HEK293 (cell line): ENCODE measurements at regions not wholly inside any gene's neighbourhood (a gene's known extent, or its start where the extent isn't known, plus 50 kb on each side); places are given as distances from the start of the nearest gene placed in this dataset.

ENCODE experiments used
- CTCF ChIA-PET: fragments of 350-600 bp; formaldehyde crosslinking; extraction: SDS; loops from one replicate; lab custom pipeline; 2021; ENCODE audit warnings: antibody characterized with exemption; lab: Yijun Ruan, JAX
- POLR2A ChIA-PET: fragments of 300-600 bp; formaldehyde crosslinking; extraction: SDS; loops from one replicate; lab custom pipeline; 2020; ENCODE audit warnings: antibody characterized with exemption, inconsistent platforms; lab: Yijun Ruan, JAX
- H3K27ac ChIP-seq: fragments of 200-500 bp; sonication (Bioruptor generic); 2 replicates; pipeline ENCODE4 v1.5.1; 2014; ENCODE audit warnings: low read depth, low read length, control low read depth, inconsistent platforms; ENCODE audit errors: extremely low read depth
- H3K36me3 ChIP-seq, 2 experiments: fragments of 200-500 bp in 1 of 2; sonication (Bioruptor generic) in 1 of 2; 1 replicate in 1 of 2; 2 replicates in 1 of 2; pipeline ENCODE4 v1.5.1; 2014 to 2017; ENCODE audit warnings: inconsistent platforms in 2 of 2, low read length in 2 of 2; ENCODE audit not compliant: control insufficient read depth in 2 of 2, insufficient read depth in 1 of 2
- H3K4me1 ChIP-seq: fragments of 200-500 bp; sonication (Bioruptor generic); 2 replicates; pipeline ENCODE4 v1.5.1; 2014; ENCODE audit warnings: mild to moderate bottlenecking, low read length, inconsistent platforms; ENCODE audit not compliant: control insufficient read depth, insufficient read depth
- H3K4me3 ChIP-seq: 2 replicates; pipeline ENCODE4 v1.5.1; 2011; ENCODE audit warnings: low read depth, mild to moderate bottlenecking, control low read depth, low read length, moderate library complexity
- H3K9me3 ChIP-seq: fragments of 200-500 bp; sonication (Bioruptor generic); 2 replicates; pipeline ENCODE4 v1.5.1; 2014; ENCODE audit warnings: low read depth, low read length, inconsistent platforms; ENCODE audit not compliant: control insufficient read depth, insufficient read depth
- HIC1 ChIP-seq: fragments of 450-650 bp; formaldehyde crosslinking; IDR thresholded peaks from 2 replicates; pipeline ENCODE4 v1.5.1; 2016; ENCODE audit warnings: missing biosample characterization, missing genetic modification characterization
- INSM2 ChIP-seq: fragments of 450-650 bp; formaldehyde crosslinking; IDR thresholded peaks from 2 replicates; pipeline ENCODE4 v1.5.1; 2016; ENCODE audit warnings: missing biosample characterization, missing genetic modification characterization
- OSR2 ChIP-seq: fragments of 450-650 bp; formaldehyde crosslinking; IDR thresholded peaks from 2 replicates; pipeline ENCODE4 v1.5.1; 2016; ENCODE audit warnings: missing biosample characterization, missing genetic modification characterization
- PRDM10 ChIP-seq: fragments of 450-650 bp; formaldehyde crosslinking; IDR thresholded peaks from 2 replicates; pipeline ENCODE4 v1.5.1; 2016; ENCODE audit warnings: missing biosample characterization, missing genetic modification characterization
- SP3 ChIP-seq: fragments of 450-650 bp; formaldehyde crosslinking; IDR thresholded peaks from 2 replicates; pipeline ENCODE4 v1.5.1; 2016; ENCODE audit warnings: missing biosample characterization, missing genetic modification characterization
- TCF7L2 ChIP-seq: IDR thresholded peaks from 2 replicates; pipeline ENCODE4 v1.6.1; 2011; ENCODE audit warnings: low read depth, mild to moderate bottlenecking, inconsistent platforms, low read length, moderate library complexity, borderline replicate concordance
- TRIM28 ChIP-seq: IDR thresholded peaks from 2 replicates; pipeline ENCODE4 v1.6.1; 2011; ENCODE audit warnings: low read length, control low read depth, borderline replicate concordance
- ZNF132 ChIP-seq: fragments of 450-650 bp; formaldehyde crosslinking; IDR thresholded peaks from 2 replicates; pipeline ENCODE4 v1.5.1; 2017; ENCODE audit warnings: missing biosample characterization, missing genetic modification characterization, borderline replicate concordance
- ZNF140 ChIP-seq: fragments of 450-650 bp; formaldehyde crosslinking; IDR thresholded peaks from 2 replicates; pipeline ENCODE4 v1.5.1; 2016; ENCODE audit warnings: missing biosample characterization, missing genetic modification characterization
- ZNF157 ChIP-seq: fragments of 450-650 bp; formaldehyde crosslinking; IDR thresholded peaks from 2 replicates; pipeline ENCODE4 v1.5.1; 2016; ENCODE audit warnings: missing biosample characterization, missing genetic modification characterization
- ZNF174 ChIP-seq: fragments of 450-650 bp; formaldehyde crosslinking; IDR thresholded peaks from 2 replicates; pipeline ENCODE4 v1.5.0; 2017; ENCODE audit warnings: missing biosample characterization, mild to moderate bottlenecking, missing genetic modification characterization
- ZNF2 ChIP-seq: fragments of 450-650 bp; formaldehyde crosslinking; IDR thresholded peaks from 2 replicates; pipeline ENCODE4 v1.5.1; 2016; ENCODE audit warnings: missing biosample characterization, missing genetic modification characterization
- ZNF266 ChIP-seq: fragments of 450-650 bp; formaldehyde crosslinking; IDR thresholded peaks from 2 replicates; pipeline ENCODE4 v1.5.1; 2016; ENCODE audit warnings: missing biosample characterization, missing genetic modification characterization, low read depth
- ZNF274 ChIP-seq, 2 experiments: fragments of 200-500 bp in 1 of 2; fragments of 450-650 bp in 1 of 2; sonication (Bioruptor generic) in 1 of 2; formaldehyde crosslinking in 1 of 2; IDR thresholded peaks; 2 replicates each; pipeline versions ENCODE4 v1.5.1 to v1.6.1; 2014 to 2016; ENCODE audit warnings: borderline replicate concordance in 1 of 2, inconsistent platforms in 1 of 2, low read length in 1 of 2, missing biosample characterization in 1 of 2, missing genetic modification characterization in 1 of 2
- ZNF398 ChIP-seq: fragments of 450-650 bp; formaldehyde crosslinking; IDR thresholded peaks from 2 replicates; pipeline ENCODE4 v1.5.1; 2017; ENCODE audit warnings: missing biosample characterization, missing genetic modification characterization
- ZNF423 ChIP-seq: fragments of 450-650 bp; formaldehyde crosslinking; IDR thresholded peaks from 2 replicates; pipeline ENCODE4 v1.5.1; 2016; ENCODE audit warnings: missing biosample characterization, missing genetic modification characterization
- ZNF510 ChIP-seq: fragments of 450-650 bp; formaldehyde crosslinking; IDR thresholded peaks from 2 replicates; pipeline ENCODE4 v1.5.1; 2018; ENCODE audit warnings: mild to moderate bottlenecking, missing genetic modification characterization, missing biosample characterization; ENCODE audit not compliant: insufficient replicate concordance
- ZNF514 ChIP-seq: fragments of 450-650 bp; formaldehyde crosslinking; IDR thresholded peaks from 2 replicates; pipeline ENCODE4 v1.5.1; 2016; ENCODE audit warnings: missing biosample characterization, missing genetic modification characterization
- ZNF585B ChIP-seq: fragments of 450-650 bp; formaldehyde crosslinking; IDR thresholded peaks from 2 replicates; pipeline ENCODE4 v1.5.1; 2016; ENCODE audit warnings: missing biosample characterization, missing genetic modification characterization
- ZNF600 ChIP-seq: fragments of 450-650 bp; formaldehyde crosslinking; IDR thresholded peaks from 2 replicates; pipeline ENCODE4 v1.5.1; 2016; ENCODE audit warnings: missing biosample characterization, missing genetic modification characterization
- ZNF664 ChIP-seq: fragments of 450-650 bp; formaldehyde crosslinking; IDR thresholded peaks from 2 replicates; pipeline ENCODE4 v1.5.1; 2016; ENCODE audit warnings: missing biosample characterization, missing genetic modification characterization
- ZNF747 ChIP-seq: fragments of 450-650 bp; formaldehyde crosslinking; IDR thresholded peaks from 2 replicates; pipeline ENCODE4 v1.5.1; 2016; ENCODE audit warnings: missing biosample characterization, missing genetic modification characterization
- ZNF791 ChIP-seq: fragments of 450-650 bp; formaldehyde crosslinking; IDR thresholded peaks from 2 replicates; pipeline ENCODE4 v1.5.1; 2016; ENCODE audit warnings: missing biosample characterization, missing genetic modification characterization
- ZNF837 ChIP-seq: fragments of 450-650 bp; formaldehyde crosslinking; IDR thresholded peaks from 2 replicates; pipeline ENCODE4 v1.5.1; 2016; ENCODE audit warnings: missing biosample characterization, missing genetic modification characterization
- TF ChIP-seq, protein P1 (sequence below): sonication (generic); formaldehyde crosslinking; IDR thresholded peaks from 2 replicates; pipeline ENCODE4 v1.8.1; 2022; ENCODE audit warnings: mild to moderate bottlenecking, moderate library complexity, missing genetic modification reagents

DNA sequence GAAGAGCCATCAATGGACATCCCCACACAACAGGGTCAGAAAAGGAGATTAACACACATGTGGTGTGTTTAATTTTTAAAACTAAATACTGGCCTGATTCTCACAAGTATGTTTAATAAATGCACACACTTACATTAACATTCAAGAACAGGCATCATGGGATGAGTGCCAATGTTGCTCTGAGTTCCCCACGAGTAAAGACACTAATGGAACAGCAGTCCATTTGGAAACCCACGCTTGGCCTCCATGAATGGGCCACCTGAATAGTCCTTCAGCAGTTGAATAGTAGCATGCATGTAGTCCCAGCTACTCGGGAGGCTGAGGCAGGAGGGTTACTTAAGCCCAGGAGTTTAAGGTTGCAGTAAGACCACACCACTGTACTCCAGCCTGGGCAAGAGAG is 195.2 kb upstream of the IPO5 start:
- TF ChIP-seq ZNF398 (tag by site-specific recombination) (no peak), SP3 (tag by site-specific recombination) (no peak), ZNF423 (tag by site-specific recombination) (no peak), INSM2 (tag by site-specific recombination) (no peak), TRIM28 (no peak), ZNF274 (IDR thresholded peaks at IDR 0.05; ENCODE audit: low read length) (no peak), ZNF274 (tag by site-specific recombination; IDR thresholded peaks at IDR 0.05; ENCODE audit: borderline replicate concordance) (no peak), ZNF174 (no peak), ZNF664 (tag by site-specific recombination) (no peak), ZNF2 (tag by site-specific recombination) (no peak), ZNF157 (tag by site-specific recombination) (no peak), ZNF791 (tag by site-specific recombination) (no peak), ZNF585B (tag by site-specific recombination) (no peak), ZNF600 (tag by site-specific recombination) (no peak), ZNF132 (tag by site-specific recombination) (no peak), PRDM10 (tag by site-specific recombination) (no peak), OSR2 (tag by site-specific recombination) (no peak)
- Histone ChIP-seq H3K36me3 (no peaks in the 10 kb centered on the region), H3K4me3 (no peak overlapping the region), H3K27ac (no peak overlapping the region), H3K9me3 (no peaks in the 10 kb centered on the region), H3K4me1 (no peaks in the 10 kb centered on the region)
- ChIA-PET CTCF (no interaction called here), POLR2A (no interaction called here)

DNA sequence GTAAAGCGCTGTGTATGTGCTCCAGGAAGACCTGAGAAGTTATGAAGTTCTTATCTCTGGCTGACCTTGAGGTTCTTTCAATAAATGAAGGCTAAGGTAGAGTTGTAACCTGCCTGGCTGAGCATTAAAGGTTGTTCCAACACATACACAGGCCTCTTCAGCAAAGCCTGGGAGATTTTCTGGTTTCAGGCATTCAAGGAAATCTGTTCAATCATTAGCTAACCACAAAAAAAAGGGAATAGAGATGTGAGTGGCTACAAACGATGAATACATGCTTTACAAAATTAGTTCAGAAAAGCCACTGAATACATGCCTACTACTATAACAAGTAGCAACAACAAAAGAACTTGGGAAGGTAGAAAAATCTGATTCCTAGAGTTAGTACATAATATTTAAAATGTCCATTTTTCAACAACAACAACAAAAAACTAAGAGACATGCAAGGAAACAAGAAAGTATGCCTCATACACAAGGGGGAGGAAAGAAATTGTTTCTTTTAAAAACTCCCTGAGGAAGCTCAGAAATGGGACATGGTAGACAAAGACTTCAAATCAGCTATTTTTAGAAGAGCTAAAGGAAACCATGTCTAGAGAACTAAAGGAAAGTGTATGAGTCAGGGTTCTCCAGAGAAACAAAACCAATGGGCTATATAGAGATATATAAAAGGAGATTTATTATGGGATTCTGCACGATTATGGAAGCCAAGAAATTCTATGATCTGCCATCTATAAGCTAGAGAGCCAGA is 191.5 kb upstream of the IPO5 start:
- POLR2A ChIA-PET = no interaction called here
- H3K27ac ChIP-seq = no peak overlapping the region
- H3K4me3 ChIP-seq = no peak overlapping the region
- H3K4me1 ChIP-seq = no peaks in the 10 kb centered on the region
- no peaks in the 10 kb centered on the region for H3K36me3 ChIP-seq
- CTCF ChIA-PET = interaction anchor here (0.7 kb wide), 1 partner anchor 12 kb away, joined by 3 read pairs; no protein-coding TSS in a partner anchor
- no peaks in the 10 kb centered on the region for H3K9me3 ChIP-seq
- no peak for TF ChIP-seq TCF7L2
- no peak for TF ChIP-seq ZNF140 (tag by site-specific recombination)
- no peak for TF ChIP-seq ZNF266 (tag by site-specific recombination)
- TF ChIP-seq ZNF514 = no peak
- TF ChIP-seq ZNF747 (tag by site-specific recombination) = no peak
- TF ChIP-seq ZNF837 (tag by site-specific recombination) = no peak
- TF ChIP-seq ZNF510 = no peak
- TF ChIP-seq, protein P1, sequence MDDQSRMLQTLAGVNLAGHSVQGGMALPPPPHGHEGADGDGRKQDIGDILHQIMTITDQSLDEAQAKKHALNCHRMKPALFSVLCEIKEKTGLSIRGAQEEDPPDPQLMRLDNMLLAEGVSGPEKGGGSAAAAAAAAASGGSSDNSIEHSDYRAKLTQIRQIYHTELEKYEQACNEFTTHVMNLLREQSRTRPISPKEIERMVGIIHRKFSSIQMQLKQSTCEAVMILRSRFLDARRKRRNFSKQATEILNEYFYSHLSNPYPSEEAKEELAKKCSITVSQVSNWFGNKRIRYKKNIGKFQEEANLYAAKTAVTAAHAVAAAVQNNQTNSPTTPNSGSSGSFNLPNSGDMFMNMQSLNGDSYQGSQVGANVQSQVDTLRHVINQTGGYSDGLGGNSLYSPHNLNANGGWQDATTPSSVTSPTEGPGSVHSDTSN = no peak
- no peak for TF ChIP-seq HIC1 (tag by site-specific recombination)
